Prostate gland (tissue), 2 donors: ENCODE measurements at regions not wholly inside any gene's neighbourhood (a gene's known extent, or its start where the extent isn't known, plus 50 kb on each side); places are given as distances from the start of the nearest gene placed in this dataset.

ENCODE experiments used
- DNase-seq: peaks from one replicate; pipeline ENCODE4 v3.0.0-alpha.2; 2019; ENCODE audit warnings: low spot score
- H3K27ac ChIP-seq, 2 donors: fragments of 200-600 bp; sonication (generic); 2 replicates each; pipeline ENCODE4 v1.5.1; 2017 to 2019
- H3K27me3 ChIP-seq: fragments of 200-600 bp; sonication (generic); replicated peaks from 2 replicates; pipeline ENCODE4 v1.5.1; 2019; ENCODE audit not compliant: insufficient read depth
- H3K36me3 ChIP-seq, 2 donors: fragments of 200-600 bp; sonication (generic); 1 replicate in 1 of 2; 2 replicates in 1 of 2; pipeline versions ENCODE4 v1.5.1 to v1.8.1; 2017 to 2019
- H3K4me1 ChIP-seq: fragments of 200-600 bp; sonication (generic); replicated peaks from 2 replicates; pipeline ENCODE4 v1.5.1; 2019
- H3K4me3 ChIP-seq, 2 donors: fragments of 200-600 bp; sonication (generic); 2 replicates each; pipeline ENCODE4 v1.5.1; 2017 to 2019
- H3K9me3 ChIP-seq: fragments of 200-600 bp; sonication (generic); 2 replicates; pipeline ENCODE4 v1.5.1; 2017
- CTCF ChIP-seq, 4 experiments: fragments of 200-600 bp in 2 of 4; fragments of 450-650 bp in 2 of 4; sonication (generic) in 2 of 4; IDR thresholded peaks; 1 replicate in 3 of 4; 2 replicates in 1 of 4; pipeline ENCODE4 v1.5.1; 2016 to 2019; ENCODE audit warnings: antibody characterized with exemption in 4 of 4, mild to moderate bottlenecking in 2 of 4, moderate library complexity in 2 of 4
- POLR2A ChIP-seq: fragments of 450-650 bp; IDR thresholded peaks from one replicate; pipeline ENCODE4 v1.6.1; 2016; ENCODE audit warnings: antibody characterized with exemption, mild to moderate bottlenecking
- POLR2AphosphoS5 ChIP-seq: sonication (generic); formaldehyde crosslinking; IDR thresholded peaks from one replicate; pipeline ENCODE4 v1.6.1; 2017; ENCODE audit warnings: antibody characterized with exemption
- whole genome bisulfite sequencing: methylation state at CpG from one replicate; pipeline ENCODE4 v1.1.5; 2018; 5-methylcytosine and 5-hydroxymethylcytosine counted together
- intact Hi-C: fragments of 100-400 bp; cut with DNase I; formaldehyde crosslinking; loops from one replicate; pipeline ENCODE4 v1.14.2; 2022

- Histone ChIP-seq H3K27ac (no peak overlapping the region), H3K27me3 (no peaks in the 10 kb centered on the region), H3K4me1 (no peaks in the 10 kb centered on the region), H3K36me3 (no peaks in the 10 kb centered on the region), H3K9me3 (no peaks in the 10 kb centered on the region), H3K4me3 (no peak overlapping the region)
- TF ChIP-seq POLR2A (no peak), POLR2AphosphoS5 (no peak), CTCF (IDR thresholded peaks at IDR 0.05) (no peak)
- DNase-seq: no peak
- intact Hi-C loops: no loop called here
- 86% methylated on average over 4 of the region's 4 CpGs for WGBS
These were observed 50.2 kb upstream of the GPR174 start for GRCh38 chrX:79094075-79094832.
